Ovary (tissue), 3 donors: ENCODE measurements at regions not wholly inside any gene's neighbourhood (a gene's known extent, or its start where the extent isn't known, plus 50 kb on each side); places are given as distances from the start of the nearest gene placed in this dataset.
"Not testable (repeated sequence)": the region's sequence is repeated elsewhere in the genome, so short reads cannot be mapped to it uniquely, and the experiment has no call there.

Experiments
- CTCF ChIP-seq, 3 donors: fragments of 450-650 bp in 2 of 3; fragments of 200-600 bp in 1 of 3; IDR thresholded peaks; one replicate each; pipeline versions ENCODE4 v1.5.1 to v1.8.0; 2016 to 2022; ENCODE audit warnings: antibody characterized with exemption in 3 of 3, mild to moderate bottlenecking in 1 of 3
- EP300 ChIP-seq: sonication (generic); formaldehyde crosslinking; IDR thresholded peaks from one replicate; pipeline ENCODE4 v1.6.1; 2017; ENCODE audit warnings: antibody characterized with exemption
- donor health status: DM: no; HTN: no; CAD: no.

DNA sequence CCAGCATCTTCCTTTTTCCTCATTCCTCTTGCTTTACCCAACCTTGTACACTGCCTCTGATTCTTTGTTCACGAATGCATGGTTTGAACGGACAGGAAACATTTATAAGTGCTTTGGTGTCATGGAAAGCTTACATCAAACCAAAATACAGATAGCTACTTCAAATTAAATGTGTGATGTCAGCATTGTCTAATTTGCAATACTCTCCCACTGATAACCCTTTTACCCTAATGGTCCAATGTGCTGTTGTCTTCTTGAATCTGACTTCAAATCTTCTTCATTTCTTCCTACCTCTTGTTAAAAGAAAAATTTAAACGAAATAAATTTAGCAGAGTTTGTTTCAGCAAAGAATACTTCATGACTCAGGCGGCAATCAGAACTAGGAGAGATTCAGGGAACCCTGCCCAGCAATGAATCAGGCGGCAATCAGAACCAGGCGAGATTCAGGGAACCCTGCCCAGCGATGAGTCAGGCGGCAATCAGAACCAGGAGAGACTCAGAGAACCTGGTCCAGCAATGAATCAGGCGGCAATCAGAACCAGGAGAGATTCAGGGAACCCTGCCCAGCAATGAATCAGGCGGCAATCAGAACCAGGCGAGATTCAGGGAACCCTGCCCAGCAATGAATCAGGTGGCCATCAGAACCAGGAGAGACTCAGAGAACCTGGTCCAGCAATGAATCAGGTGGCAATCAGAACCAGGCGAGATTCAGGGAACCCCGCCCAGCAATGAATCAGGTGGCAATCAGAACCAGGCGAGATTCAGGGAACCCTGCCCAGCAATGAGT lies 1212.9 kb upstream of the TENM3 start:
- not testable (repeated sequence) for TF ChIP-seq CTCF (IDR thresholded peaks at IDR 0.05); EP300
